ENCODE measurements at regions not wholly inside any gene's neighbourhood (a gene's known extent, or its start where the extent isn't known, plus 50 kb on each side); places are given as distances from the start of the nearest gene placed in this dataset.

GRCh38 chr5:125579182-125579581, 832.7 kb upstream of the ZNF608 start:
- Histone ChIP-seq H3K79me2 (ENCODE audit: insufficient read depth, low read length) (no peaks in the 10 kb centered on the region), H4K20me1 (ENCODE audit: insufficient read depth, low read length) (no peaks in the 10 kb centered on the region), H3K9me3 (ENCODE audit: low read length) (peaks cover 19% of the 10 kb centered on the region; the same call in 1 of the 2 replicates), H3K27me3 (ENCODE audit: control insufficient read depth in 1 of 2, insufficient read depth in 2 of 2, low read length in 2 of 2) (no peaks in the 10 kb centered on the region), H3K27ac (ENCODE audit: extremely low read length, insufficient read depth, low read length) (no peak overlapping the region), H3K4me3 (replicated peaks in 1 of 3; ENCODE audit: insufficient read depth in 1 of 3, low read depth in 2 of 3, low read length in 3 of 3) (no peak overlapping the region), H3K4me1 (ENCODE audit: insufficient read depth, low read length) (no peaks in the 10 kb centered on the region), H3K4me2 (ENCODE audit: low read depth, low read length) (no peak overlapping the region), H3K36me3 (replicated peaks in 1 of 2; ENCODE audit: control insufficient read depth in 1 of 2, insufficient read depth in 2 of 2, low read length in 2 of 2) (no peaks in the 10 kb centered on the region), H2AFZ (ENCODE audit: low read length) (no peak overlapping the region), H3K9ac (ENCODE audit: insufficient read depth, low read depth, low read length) (no peak overlapping the region)
- ATAC-seq, result no peak
- POLR2A ChIA-PET, result no interaction called here
- DNase-seq (ENCODE audit: low spot score), result peak; percentile 44
- intact Hi-C loops (cut with micrococcal nuclease; ENCODE audit: unreplicated experiment), result no loop called here
- CTCF ChIA-PET (ENCODE audit: low intra/inter-chr PET ratio, low total read pairs), result no interaction called here
- FAIRE-seq, result no peak
- TF ChIP-seq ZFP36L2 (CRISPR knock-in tag; IDR thresholded peaks at IDR 0.05) (no peak), ZNF333 (CRISPR knock-in tag; IDR thresholded peaks at IDR 0.05; ENCODE audit: borderline replicate concordance) (no peak), SSRP1 (CRISPR knock-in tag; IDR thresholded peaks at IDR 0.05) (no peak), ZNF343 (CRISPR knock-in tag; IDR thresholded peaks at IDR 0.05) (no peak), MAFG (CRISPR knock-in tag; IDR thresholded peaks at IDR 0.05) (no peak), ZNF234 (CRISPR knock-in tag; conservative IDR thresholded peaks at IDR 0.05) (no peak), RXRA (CRISPR knock-in tag; IDR thresholded peaks at IDR 0.05) (no peak), TCF7 (IDR thresholded peaks at IDR 0.05; ENCODE audit: low read depth) (peak; percentile 26; the same call in 1 of the 2 replicates)
- no TSS peak for BruUV-seq (replicated peaks)
- in situ Hi-C loops (cut with HindIII; ENCODE audit: extremely low pct_ligation_motif_present, low pct_unique_long_range_greater_than_20kb), result no loop called here
- WGBS (ENCODE audit: low lambda C conversion rate), result 6% methylated on average over 5 of the region's 5 CpGs

- H2AFZ ChIP-seq (ENCODE audit: low read length), result no peak overlapping the region
- no TSS peak for BruUV-seq (replicated peaks)
- H3K79me2 ChIP-seq (ENCODE audit: insufficient read depth, low read length), result no peaks in the 10 kb centered on the region
- no peak overlapping the region for H3K4me3 ChIP-seq (replicated peaks in 1 of 3; ENCODE audit: insufficient read depth in 1 of 3, low read depth in 2 of 3, low read length in 3 of 3)
- no peaks in the 10 kb centered on the region for H4K20me1 ChIP-seq (ENCODE audit: insufficient read depth, low read length)
- no peaks in the 10 kb centered on the region for H3K27me3 ChIP-seq (ENCODE audit: control insufficient read depth in 1 of 2, insufficient read depth in 2 of 2, low read length in 2 of 2)
- TF ChIP-seq NFE2 (CRISPR knock-in tag; IDR thresholded peaks at IDR 0.05) (no peak), ZHX1 (CRISPR knock-in tag; IDR thresholded peaks at IDR 0.05; ENCODE audit: low read depth) (no peak)
- DNase-seq (ENCODE audit: low spot score), result no peak
- ATAC-seq, result no peak
- POLR2A ChIA-PET, result no interaction called here
- no peak overlapping the region for H3K27ac ChIP-seq (ENCODE audit: extremely low read length, insufficient read depth, low read length)
- intact Hi-C loops (cut with micrococcal nuclease; ENCODE audit: unreplicated experiment) (no loop called here), in situ Hi-C loops (cut with HindIII; ENCODE audit: extremely low pct_ligation_motif_present, low pct_unique_long_range_greater_than_20kb) (no loop called here)
- H3K36me3 ChIP-seq (replicated peaks in 1 of 2; ENCODE audit: control insufficient read depth in 1 of 2, insufficient read depth in 2 of 2, low read length in 2 of 2), result no peaks in the 10 kb centered on the region
- CTCF ChIA-PET (ENCODE audit: low intra/inter-chr PET ratio, low total read pairs), result no interaction called here
- no peaks in the 10 kb centered on the region for H3K4me1 ChIP-seq (ENCODE audit: insufficient read depth, low read length)
- no peak for FAIRE-seq
- H3K9ac ChIP-seq (ENCODE audit: insufficient read depth, low read depth, low read length), result no peak overlapping the region
- H3K4me2 ChIP-seq (ENCODE audit: low read depth, low read length), result no peak overlapping the region
- H3K9me3 ChIP-seq (ENCODE audit: low read length), result peaks cover 22% of the 10 kb centered on the region
These were observed 834.9 kb upstream of the ZNF608 start for GRCh38 chr5:125581311-125581710.

All from HepG2 (cell line).